Heart right ventricle (tissue), 16 donors: ENCODE measurements at regions not wholly inside any gene's neighbourhood (a gene's known extent, or its start where the extent isn't known, plus 50 kb on each side); places are given as distances from the start of the nearest gene placed in this dataset.

Source experiments
- ATAC-seq, 8 donors: fragments of 200-7000 bp; cut with Tn5 transposase; one replicate each; pipeline ENCODE4 v1.9.1; 2020; ENCODE audit warnings: mild to moderate bottlenecking in 8 of 8, moderate library complexity in 8 of 8, moderate number of reproducible peaks in 1 of 8
- DNase-seq, 2 donors: peaks; one replicate each; pipeline ENCODE4 v3.0.0-alpha.2; 2020
- H3K27ac ChIP-seq, 10 donors: fragments of 200-600 bp; sonication (generic) in 2 of 10; one replicate each; pipeline versions ENCODE4 v1.5.0 to v1.8.0; 2020 to 2022; ENCODE audit warnings: mild to moderate bottlenecking in 3 of 10
- H3K27me3 ChIP-seq, 7 donors: fragments of 200-600 bp; one replicate each; pipeline ENCODE4 v1.8.0; 2021 to 2022; ENCODE audit warnings: mild to moderate bottlenecking in 2 of 7
- H3K36me3 ChIP-seq, 9 donors: fragments of 200-600 bp; sonication (generic) in 1 of 9; one replicate each; pipeline versions ENCODE4 v1.5.0 to v1.8.0; 2020 to 2022; ENCODE audit warnings: mild to moderate bottlenecking in 2 of 9
- H3K4me1 ChIP-seq, 9 donors: fragments of 200-600 bp; sonication (generic) in 1 of 9; one replicate each; pipeline versions ENCODE4 v1.5.0 to v1.8.0; 2020 to 2022; ENCODE audit warnings: mild to moderate bottlenecking in 4 of 9
- H3K4me3 ChIP-seq, 10 donors: fragments of 200-600 bp; sonication (generic) in 2 of 10; one replicate each; pipeline versions ENCODE4 v1.5.0 to v1.8.0; 2020 to 2022; ENCODE audit warnings: mild to moderate bottlenecking in 7 of 10, moderate library complexity in 2 of 10
- H3K9me3 ChIP-seq, 11 donors: fragments of 200-600 bp in 10 of 11; sonication (generic) in 2 of 11; one replicate each; pipeline versions ENCODE4 v1.5.0 to v1.8.0; 2013 to 2022; ENCODE audit warnings: mild to moderate bottlenecking in 2 of 11, control low read depth in 1 of 11, moderate library complexity in 1 of 11
- WGBS, 2 donors: extraction: QIAGEN DNeasy Blood & Tissue Kit; methylation state at CpG; one replicate each; pipeline ENCODE4 v1.1.7; 2013; ENCODE audit warnings: inconsistent platforms in 1 of 2; 5-methylcytosine and 5-hydroxymethylcytosine counted together
- intact Hi-C, 10 donors: fragments of 100-400 bp; cut with DNase I; formaldehyde crosslinking; loops; one replicate each; pipeline versions ENCODE4 v1.11.1 to v1.14.2; 2022
- TF ChIP-seq, protein P1 (sequence below), 9 donors: fragments of 200-600 bp; sonication (generic) in 2 of 9; IDR thresholded peaks; one replicate each; pipeline versions ENCODE4 v1.5.0 to v1.8.0; 2021 to 2022; ENCODE audit warnings: antibody characterized with exemption in 9 of 9, mild to moderate bottlenecking in 5 of 9, moderate library complexity in 1 of 9
- donor health status: Arrhythmogenic right ventricular cardiomyopathy.
- donor health status: ischemic (EF 13 %, LVEDD 7.1; RV severe dilation, severe dysfunction).
- donor health status: healthy with polysubstance abuse.
- donor health status: DM: no; HTN: yes; CAD: no.
- donor health status: DM: no; HTN: no; CAD: no.
- donor health status: ischemic (EF 25% LVEDD 6.9; RV normal size, moderate dysfunction).
- donor health status: ischemic (EF 25% LVEDD 5.7; RV mildly dilated, moderate dysfunction).
- donor health status: healthy.
- donor health status: DM: yes; HTN: yes; CAD: no.
- donor health status: Ischemic cardiomyopathy.
- donor health status: ischemic (EF 35%, LVEDD 5.7; RV mildly dilated, moderate dysfunction).
- donor health status: nonischemic (EF 11% LVEDD 7.7; RV severe dilation, severe dysfunction).
- donor health status: DM: yes; HTN: yes; CAD: no.
- donor health status: PGD.
- donor health status: ischemic (EF 29% LVEDD 5.4; RV normal size, mild dysfunction).
- donor health status: nonischemic (EF 23%, LVEDD 6.1; RV moderate dilation, normal function).

GRCh38 chr22:48277868-48278581 lies 1515.6 kb downstream of the TBC1D22A start:
- Histone ChIP-seq H3K36me3 (no peaks in the 10 kb centered on the region), H3K4me3 (no peak overlapping the region), H3K4me1 (no peaks in the 10 kb centered on the region), H3K27ac (no peak overlapping the region), H3K9me3 (peaks cover 0 to 4% (median 0%) of the 10 kb centered on the region in 11 donors), H3K27me3 (peaks cover 0 to 59% (median 35%) of the 10 kb centered on the region in 7 donors)
- no peak for ATAC-seq
- 60 to 66% methylated on average over 19 of the region's 19 CpGs for WGBS, 2 donors
- intact Hi-C loops = no loop called here
- TF ChIP-seq, protein P1, sequence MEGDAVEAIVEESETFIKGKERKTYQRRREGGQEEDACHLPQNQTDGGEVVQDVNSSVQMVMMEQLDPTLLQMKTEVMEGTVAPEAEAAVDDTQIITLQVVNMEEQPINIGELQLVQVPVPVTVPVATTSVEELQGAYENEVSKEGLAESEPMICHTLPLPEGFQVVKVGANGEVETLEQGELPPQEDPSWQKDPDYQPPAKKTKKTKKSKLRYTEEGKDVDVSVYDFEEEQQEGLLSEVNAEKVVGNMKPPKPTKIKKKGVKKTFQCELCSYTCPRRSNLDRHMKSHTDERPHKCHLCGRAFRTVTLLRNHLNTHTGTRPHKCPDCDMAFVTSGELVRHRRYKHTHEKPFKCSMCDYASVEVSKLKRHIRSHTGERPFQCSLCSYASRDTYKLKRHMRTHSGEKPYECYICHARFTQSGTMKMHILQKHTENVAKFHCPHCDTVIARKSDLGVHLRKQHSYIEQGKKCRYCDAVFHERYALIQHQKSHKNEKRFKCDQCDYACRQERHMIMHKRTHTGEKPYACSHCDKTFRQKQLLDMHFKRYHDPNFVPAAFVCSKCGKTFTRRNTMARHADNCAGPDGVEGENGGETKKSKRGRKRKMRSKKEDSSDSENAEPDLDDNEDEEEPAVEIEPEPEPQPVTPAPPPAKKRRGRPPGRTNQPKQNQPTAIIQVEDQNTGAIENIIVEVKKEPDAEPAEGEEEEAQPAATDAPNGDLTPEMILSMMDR (IDR thresholded peaks at IDR 0.05) = no peak
- DNase-seq = no peak

DNA sequence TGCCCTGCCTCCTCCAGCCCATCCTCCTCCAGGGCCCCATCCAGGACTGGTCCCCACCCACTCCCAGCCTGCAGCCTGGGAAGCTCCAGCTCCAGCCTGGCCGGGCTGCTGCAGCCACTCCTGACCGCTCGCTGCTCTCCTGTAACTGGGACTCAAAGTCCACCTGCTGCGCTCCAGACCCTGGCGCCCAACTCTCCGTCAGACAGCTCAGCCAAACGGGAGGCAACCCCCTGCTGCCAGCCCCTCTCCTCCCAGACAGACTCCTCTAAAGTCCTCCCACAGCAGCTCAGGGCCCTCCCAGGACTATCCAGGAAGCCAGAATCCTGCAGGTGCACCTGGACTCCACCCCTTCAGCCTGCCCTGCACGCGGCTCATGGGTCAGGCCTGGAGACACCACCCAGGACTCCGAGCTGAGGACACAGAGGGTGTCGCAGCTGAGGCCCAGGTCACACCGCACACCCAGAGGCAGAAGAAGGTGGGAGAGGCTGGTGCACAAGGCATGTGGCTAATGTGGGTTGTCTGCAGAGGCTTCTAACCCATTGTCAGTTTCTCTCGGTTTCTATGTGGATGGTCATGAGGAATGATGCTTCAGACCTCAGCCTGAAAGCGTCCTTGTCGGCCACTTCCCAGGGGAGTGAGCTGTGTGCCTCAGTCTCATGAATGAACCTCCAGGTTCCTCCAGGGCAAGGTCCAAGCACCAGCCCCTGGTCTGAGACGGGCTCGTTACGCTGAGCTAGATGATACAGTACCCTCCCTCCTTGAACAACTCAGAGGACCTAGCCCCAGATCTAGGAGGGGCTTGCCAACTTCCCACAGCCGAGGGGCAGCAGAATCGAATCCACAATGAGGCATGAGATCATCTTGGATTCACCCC lies 1514.8 kb downstream of the TBC1D22A start:
- H3K36me3 ChIP-seq = no peaks in the 10 kb centered on the region
- H3K4me1 ChIP-seq = no peaks in the 10 kb centered on the region
- no peak overlapping the region for H3K4me3 ChIP-seq
- TF ChIP-seq, protein P1 (IDR thresholded peaks at IDR 0.05) = no peak
- WGBS, 2 donors = 69 to 73% methylated on average over 20 of the region's 20 CpGs
- ATAC-seq (no peak), DNase-seq (no peak)
- H3K27ac ChIP-seq = no peak overlapping the region
- intact Hi-C loops = no loop called here
- peaks cover 0 to 4% (median 0%) of the 10 kb centered on the region in 11 donors for H3K9me3 ChIP-seq
- H3K27me3 ChIP-seq = peaks cover 0 to 57% (median 35%) of the 10 kb centered on the region in 7 donors

GRCh38 chr22:48275412-48275811 lies 1513.0 kb downstream of the TBC1D22A start:
- intact Hi-C loops = no loop called here
- H3K4me3 ChIP-seq = no peak overlapping the region
- no peak overlapping the region for H3K27ac ChIP-seq
- no peaks in the 10 kb centered on the region for H3K4me1 ChIP-seq
- TF ChIP-seq, protein P1 (IDR thresholded peaks at IDR 0.05) = no peak
- ATAC-seq (no peak), DNase-seq (no peak)
- H3K36me3 ChIP-seq = no peaks in the 10 kb centered on the region
- H3K27me3 ChIP-seq = peaks cover 0 to 61% (median 37%) of the 10 kb centered on the region in 7 donors
- no peaks in the 10 kb centered on the region for H3K9me3 ChIP-seq
- WGBS, 2 donors = 90 to 92% methylated on average over 10 of the region's 10 CpGs

DNA sequence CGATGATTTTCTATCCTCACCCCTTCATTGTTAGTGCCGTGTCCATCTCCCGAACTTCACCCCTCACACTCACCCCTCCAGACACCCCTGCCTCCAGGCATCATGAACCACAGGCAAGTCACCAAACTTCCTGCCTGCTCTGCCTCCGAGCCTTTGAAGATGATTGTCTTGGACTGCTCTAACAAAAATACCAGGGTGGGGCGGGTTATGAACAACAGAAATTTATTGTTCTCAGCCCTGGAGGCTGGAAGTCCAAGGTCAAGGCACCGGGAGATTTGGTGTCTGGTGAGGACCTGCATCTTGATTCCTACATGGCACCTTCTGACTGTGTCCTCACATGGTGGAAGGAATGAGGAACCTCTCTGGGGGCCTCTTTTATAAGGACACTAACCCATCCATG lies 1508.3 kb downstream of the TBC1D22A start:
- DNase-seq = no peak
- Histone ChIP-seq H3K4me3 (no peak overlapping the region), H3K4me1 (no peaks in the 10 kb centered on the region), H3K27me3 (peaks cover 0 to 60% (median 27%) of the 10 kb centered on the region in 7 donors), H3K27ac (no peak overlapping the region), H3K36me3 (no peaks in the 10 kb centered on the region), H3K9me3 (no peaks in the 10 kb centered on the region)
- WGBS, 2 donors = 75 to 82% methylated on average over 6 of the region's 6 CpGs
- intact Hi-C loops = no loop called here
- TF ChIP-seq, protein P1 (IDR thresholded peaks at IDR 0.05) = no peak
- ATAC-seq = no peak
